HG03378 (cell line): ENCODE measurements at regions not wholly inside any gene's neighbourhood (a gene's known extent, or its start where the extent isn't known, plus 50 kb on each side); places are given as distances from the start of the nearest gene placed in this dataset.
"Not testable (repeated sequence)": the region's sequence is repeated elsewhere in the genome, so short reads cannot be mapped to it uniquely, and the experiment has no call there.

ENCODE experiments used
- ATAC-seq: cut with Tn5 transposase; IDR thresholded peaks from one replicate; pipeline ENCODE4 v1.9.1; 2021; ENCODE audit warnings: mild to moderate bottlenecking, moderate library complexity; ENCODE audit not compliant: unreplicated experiment

DNA sequence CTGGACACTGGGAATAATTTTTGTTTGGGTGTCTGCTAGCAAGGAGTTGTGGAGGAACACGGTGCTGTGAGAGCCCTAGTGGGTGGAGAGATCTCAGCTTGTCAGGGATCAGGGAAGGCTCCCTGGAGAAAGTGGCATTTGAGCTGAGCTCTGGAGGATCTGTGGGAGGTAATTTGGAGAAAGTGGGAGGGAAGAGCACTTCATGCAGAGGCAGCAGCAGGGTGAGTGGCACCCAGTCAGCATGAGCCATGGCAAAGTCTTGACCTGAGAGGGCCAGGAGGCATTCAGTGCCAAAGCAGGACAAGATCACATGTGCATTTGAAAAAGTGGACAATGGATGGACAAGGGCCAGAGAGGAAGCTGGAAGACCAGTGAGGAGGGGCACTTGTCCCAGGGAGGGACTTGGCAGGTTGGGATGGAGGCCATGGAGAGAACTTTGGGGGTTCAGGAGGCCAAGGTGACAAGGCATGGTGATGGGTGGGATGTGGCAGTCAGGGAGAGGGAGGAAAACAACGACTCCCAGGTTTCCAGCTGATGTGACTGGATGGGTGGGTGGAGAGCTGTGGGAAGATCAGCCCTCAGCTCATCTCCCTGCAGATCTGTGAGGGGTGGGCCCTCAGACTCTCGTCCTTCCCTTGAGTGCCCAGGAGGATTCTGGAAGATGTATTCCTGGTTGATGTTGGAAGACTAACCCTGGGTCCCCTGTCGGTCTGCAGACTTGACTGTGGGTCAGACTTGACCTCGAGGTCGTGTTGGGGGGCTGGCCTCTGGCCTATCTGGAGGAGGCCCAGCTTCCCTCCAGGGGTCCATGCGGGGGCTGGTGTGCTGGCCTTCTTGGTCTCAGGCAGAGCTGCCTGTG, 68.9 kb upstream of the PITX1 start:
- ATAC-seq = no peak

DNA sequence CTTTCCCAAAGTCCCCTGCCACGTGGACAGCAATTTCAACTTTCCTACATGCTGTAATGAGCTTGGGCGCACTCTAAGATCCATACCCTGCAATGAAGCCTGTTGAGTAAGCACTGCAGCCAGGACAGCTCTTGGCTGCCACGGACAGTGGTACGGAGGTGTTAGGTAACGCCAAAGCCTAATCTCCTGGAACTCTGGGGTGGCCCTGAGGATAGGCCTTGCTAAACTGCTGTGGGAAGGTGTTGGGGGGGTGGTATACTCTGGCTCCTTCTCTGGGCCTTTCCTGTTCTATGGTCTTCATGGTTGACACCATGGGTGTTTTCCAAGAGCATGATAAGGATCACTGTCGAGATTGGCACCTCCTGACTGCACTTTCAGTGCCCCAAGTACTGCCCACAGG, 66.4 kb upstream of the PITX1 start:
- ATAC-seq = no peak

DNA sequence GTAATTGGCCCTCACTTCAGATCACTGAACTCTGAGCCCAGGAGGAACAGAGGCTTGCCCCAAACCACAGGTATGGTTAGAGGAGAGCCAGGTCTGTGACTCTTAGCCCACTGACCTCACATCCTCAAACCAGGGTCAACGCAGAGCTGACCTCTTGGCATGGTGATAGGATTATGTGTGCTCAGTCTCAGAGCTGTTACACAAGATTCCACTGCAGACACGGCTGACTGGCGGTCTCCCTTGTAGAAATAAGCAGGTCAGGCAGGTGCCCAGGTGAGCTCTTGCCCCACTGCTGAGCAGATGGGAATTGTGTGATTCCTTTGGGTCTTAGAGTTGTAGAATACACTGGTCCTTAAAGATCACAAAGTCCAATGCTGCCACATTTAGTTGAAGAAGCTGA, 66.0 kb upstream of the PITX1 start:
- no peak for ATAC-seq

DNA sequence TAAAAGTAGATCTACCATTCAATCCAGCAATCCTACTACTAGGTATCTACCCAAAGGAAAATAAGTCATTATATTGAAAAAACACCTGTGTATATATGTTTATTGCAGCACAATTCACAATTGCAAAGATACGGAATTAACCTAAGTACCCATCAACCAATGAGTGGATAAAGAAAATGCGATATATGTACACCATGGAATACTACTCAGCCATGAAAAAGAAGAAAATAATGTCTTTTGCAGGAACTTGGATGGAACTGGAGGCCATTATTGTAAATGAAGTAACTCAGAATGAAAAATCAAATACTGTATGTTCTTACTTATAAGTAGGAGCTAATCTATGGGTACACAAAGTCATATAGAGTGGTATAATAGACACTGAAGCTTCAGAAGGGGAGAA, 63.4 kb upstream of the PITX1 start:
- ATAC-seq = no peak

DNA sequence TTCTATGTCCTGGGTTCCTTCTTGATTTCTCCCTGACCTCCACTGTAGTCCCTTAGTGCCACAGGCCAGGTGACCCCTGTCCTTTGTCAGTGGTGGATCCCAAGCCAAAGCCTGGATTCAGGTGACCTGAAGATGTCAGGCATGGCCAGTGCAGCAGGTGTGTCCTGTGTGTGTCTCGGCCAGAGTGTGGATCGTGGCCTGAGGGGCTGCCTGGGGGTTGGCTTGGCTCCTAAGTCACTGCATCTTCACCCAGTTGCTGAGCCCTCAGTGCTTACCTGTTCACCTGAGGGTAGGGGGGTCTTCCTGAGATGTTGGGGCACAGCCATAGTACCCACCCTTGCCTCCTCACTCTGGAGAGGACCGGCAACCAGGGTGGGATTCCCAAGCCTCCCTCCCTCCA, 61.8 kb upstream of the PITX1 start:
- ATAC-seq = no peak

DNA sequence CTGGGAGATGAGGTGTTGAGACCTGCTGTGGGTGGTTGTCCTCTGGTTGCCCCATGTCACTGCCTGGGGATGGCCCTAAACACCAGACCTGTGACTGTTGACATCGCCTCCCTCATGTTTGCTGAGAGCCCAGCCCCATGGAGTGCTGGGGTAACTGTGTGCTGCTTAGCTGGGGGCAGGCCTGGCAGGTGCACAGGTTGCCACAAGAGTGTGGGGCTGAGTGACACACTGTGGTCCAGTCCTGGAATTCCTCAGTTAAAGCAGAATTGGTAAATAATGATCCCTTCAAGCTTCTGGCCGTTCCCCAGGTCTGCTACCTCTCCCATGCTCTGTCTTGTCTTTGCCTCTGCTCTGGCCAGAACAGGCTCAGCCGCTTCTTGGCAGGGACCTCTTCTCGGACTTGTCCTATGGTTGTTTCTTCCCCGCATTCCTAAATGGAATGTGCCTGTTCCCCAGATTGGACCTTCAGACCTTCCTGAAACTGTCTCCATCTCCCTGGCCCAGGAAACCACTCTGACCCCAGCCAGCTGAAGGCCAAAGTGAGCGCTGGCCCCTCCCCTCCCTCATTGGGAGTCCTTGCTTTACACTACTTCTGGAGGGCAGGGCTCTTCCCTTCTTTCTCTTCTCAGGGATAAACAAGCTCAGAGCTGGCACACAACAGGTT, 61.2 kb upstream of the PITX1 start:
- no peak for ATAC-seq

DNA sequence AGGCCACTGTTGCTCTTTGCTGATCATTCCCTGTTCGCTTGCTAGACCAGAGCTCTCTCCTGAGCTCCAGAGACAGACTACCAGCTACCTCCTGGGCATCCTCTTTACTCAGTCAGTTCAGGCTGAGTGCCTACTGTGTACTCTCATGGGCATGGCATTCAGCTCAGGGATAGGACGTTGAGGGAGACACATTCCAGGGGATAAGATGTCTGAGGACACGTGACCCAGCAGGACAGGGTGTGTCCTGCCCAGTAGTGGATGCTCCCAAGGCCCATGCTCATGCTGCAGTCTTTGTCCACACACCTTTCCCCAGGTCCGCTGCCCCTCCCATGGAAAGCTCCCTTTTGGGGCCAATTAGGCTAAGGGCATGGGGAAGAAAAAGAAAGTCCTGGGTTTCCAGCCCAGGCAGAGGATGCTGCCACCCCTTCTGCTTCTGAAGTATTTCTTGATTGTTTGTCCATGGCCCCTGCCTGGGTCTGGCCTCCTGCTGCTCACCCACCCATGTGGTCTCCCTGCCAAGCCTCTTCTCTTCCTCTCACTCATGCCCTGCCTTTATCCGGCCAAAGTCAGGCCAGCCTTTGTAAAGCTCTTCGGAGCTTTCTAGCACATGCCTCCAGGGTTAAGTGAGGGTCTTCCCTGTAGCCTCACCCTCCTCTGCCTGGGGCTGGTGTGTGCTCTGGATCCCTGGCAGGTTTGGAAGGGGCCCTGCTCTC, 60.5 kb upstream of the PITX1 start:
- ATAC-seq = no peak

DNA sequence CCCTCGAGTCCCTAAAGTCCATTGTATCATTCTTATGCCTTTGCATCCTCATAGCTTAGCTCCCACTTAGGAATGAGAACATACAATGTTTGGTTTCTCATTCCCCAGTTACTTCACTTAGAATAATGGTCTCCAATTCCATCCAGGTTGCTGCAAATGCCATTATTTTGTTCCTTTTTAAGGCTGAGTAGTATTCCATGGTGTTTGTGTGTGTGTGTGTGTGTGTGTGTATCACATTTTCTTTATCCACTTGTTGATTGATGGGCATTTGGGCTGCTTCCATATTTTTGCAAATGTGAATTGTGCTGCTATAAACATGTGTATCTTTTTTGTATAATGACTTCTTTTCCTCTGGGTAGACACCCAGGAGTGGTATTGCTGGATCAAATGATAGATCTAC, 59.5 kb upstream of the PITX1 start:
- ATAC-seq = not testable (repeated sequence)

DNA sequence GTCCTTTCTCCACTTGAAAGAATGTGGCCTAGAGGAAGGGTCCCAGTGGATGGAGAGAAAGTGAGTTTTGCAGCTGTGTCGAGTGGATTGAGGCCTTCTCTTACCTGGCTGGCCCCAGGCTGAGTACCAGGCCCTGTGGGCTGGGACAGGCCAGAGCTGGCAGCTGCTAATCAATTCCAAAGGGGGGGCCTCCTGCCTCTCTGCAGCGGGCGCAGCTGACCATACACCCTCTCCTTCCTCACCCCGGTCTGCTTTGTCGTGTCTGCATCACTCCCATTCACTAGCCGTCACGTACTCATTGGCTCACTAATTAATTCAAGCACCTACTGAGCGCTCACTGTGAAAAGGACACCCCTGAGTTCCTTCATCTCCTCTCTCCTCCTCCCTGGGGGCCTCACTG, 58.4 kb upstream of the PITX1 start:
- no peak for ATAC-seq

DNA sequence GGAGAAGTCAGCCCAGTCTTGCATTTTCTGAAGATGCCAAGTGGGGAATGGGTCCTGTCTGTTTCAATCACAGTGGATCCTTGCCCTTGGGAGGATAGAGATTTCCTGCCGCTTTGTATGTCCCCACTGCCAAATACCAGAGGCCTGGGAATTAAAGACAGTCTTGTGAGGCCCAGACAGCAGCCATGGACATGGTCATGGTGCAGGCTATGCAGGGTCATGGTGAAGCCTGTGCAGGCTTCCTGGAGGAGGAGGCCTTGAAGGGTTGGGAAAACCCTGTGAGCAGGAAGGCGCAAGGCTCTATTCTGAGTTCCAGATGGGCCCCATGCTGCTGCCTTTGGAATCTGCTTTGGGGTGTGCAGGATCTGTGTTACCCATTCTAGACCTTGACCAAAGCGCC, 57.3 kb upstream of the PITX1 start:
- no peak for ATAC-seq

DNA sequence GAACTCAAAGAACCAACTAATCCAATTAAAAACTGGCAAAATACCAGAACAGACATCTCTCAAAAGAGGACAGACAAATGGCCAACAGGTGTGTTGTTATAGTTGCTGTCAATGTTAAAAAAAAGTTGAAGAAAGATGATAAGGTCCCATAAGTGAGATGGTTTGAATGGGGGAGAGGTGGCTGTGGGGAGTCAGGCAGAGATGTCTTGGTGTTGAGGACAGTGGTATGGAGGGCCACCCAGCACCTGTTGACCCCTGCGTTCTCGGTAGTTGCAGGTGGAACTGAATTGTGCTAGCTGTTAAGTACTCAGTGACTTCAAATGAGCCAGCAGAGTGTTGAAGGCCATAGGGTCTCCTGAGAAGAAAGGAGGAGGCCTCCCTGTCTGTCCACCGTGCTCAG, 55.9 kb upstream of the PITX1 start:
- no peak for ATAC-seq

DNA sequence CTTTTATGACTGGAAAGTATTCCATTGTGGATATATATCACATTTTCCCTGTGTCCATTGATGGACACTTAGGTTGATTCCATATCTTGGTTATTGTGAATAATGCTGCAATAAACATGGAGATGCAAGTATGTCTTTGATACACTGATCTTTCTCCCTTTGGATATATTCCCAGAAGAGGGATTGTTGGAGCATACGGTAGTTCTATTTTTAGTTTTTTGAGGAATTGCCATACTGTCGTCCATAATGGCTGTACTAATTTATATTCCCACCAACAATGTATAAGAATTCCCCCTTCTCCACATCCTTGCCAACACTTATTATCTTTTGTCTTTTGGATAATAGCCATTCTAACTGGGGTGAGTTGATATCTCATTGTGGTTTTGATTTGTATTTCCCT, 54.9 kb upstream of the PITX1 start:
- no peak for ATAC-seq

DNA sequence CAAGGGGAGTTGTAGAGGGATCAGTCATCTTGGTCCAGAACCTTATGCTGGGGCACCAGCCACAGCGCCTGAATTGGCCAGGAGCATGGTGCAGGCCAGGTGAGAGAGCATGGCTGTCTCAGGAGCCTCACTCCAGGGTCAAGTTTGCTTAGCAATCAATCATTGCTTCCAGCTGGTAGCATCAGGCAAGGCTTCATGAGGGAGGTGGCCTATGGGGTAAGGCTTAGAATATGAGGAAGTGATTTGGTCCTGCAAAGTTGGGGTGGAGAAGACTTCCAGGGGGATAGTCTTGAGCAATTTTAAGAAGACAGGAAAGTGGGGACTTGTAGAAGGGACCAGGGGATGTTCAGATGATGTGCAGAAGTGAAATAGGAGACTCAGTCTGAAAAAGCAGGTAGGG, 53.9 kb upstream of the PITX1 start:
- no peak for ATAC-seq

DNA sequence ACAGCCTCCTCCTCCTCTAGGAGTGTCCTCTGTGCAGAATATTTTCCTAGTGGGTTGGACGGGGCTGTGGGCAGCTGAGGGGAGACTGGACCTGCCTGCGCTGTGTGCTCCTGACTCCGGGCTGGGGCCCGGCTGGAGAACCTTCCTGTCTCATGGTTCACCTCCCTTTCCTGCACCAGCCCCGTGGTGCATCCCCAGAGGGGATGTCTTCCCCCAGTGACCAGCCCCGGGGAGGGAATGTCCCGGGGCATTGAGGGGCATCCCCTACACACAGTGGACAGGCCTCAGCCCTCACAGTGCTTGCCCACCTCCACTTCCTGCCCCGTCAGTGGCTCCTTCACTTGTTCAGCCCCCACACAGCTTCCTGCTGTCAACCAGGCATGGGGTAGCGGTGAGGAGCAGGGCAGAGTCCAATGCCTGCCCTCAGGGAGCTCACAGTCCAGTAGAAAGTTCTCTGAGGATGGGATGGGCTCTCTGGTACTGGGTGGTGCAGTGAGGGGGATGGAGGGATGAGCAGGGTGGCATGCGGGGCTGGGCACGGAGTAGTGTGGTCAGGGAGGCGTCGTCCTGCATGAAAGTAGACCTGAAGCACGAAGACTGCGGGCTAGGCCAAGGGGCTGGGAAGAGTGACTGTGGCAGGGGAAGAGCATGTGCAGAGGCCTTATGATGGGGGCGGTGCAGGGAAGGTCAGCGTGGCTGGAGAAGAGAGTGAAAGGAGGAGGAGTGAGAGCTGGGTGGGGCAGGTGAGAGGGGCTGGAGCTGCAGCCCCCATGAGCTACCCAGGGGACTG, 52.1 kb upstream of the PITX1 start:
- no peak for ATAC-seq

DNA sequence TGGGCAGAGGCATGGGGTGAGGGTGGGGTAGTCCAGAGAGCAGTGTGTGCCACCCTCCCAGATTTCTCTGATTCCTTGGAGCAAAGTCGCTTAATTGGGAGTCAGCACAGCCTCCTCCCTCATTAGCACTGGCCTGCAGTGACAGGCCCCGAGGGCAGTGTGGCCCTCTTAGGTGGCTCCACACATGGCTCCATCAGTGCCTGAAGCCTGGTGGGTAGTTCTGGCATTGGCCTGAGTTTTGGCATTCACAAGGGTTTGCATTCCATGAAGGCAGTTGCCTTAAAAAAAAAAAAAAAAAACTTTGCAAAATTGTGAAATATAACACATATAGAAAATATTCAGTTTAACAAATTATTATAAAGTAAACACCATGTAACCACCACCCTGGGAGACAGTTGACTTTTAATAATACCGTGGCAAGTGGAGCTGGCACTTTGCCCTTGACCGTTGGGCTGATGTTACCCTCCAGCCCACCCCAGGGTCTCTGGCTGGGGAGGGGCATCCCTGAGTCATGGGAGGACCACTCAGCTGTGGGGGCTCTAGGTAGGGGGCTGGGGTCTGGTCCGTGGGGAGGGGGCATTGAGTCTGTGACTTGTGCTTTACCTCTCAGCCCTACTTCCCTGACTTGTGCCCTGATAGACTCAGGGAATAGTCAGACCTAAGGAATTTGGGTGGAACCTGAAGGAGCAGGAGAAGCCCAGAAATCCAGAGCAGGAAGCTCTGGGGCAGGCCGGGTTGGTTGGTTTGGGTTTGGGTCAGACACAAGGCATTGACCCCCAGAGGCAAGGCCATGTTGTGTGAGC, 51.3 kb upstream of the PITX1 start:
- ATAC-seq = no peak
